ENCODE measurements at regions not wholly inside any gene's neighbourhood (a gene's known extent, or its start where the extent isn't known, plus 50 kb on each side); places are given as distances from the start of the nearest gene placed in this dataset.

DNA sequence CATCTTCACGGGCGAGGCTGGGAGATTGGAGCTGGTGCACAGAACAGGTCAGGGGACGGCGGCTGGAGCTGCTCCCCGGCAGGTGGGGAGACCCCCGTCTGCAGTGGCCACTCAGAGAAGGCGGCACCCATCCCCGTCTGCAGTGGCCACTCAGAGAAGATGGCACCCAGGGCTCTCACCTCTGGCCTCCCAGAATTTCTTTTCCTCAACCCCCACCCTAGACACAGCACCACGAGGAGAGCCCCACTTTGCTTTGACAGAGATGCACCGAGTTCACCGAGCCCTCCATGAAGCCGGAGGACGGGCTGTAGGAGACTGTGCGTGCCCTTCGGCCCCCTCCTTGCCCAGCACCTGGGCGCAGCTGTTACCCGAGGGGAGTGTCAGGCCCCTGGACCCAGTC, 201.6 kb upstream of the SALL3 start:
- TF ChIP-seq, protein P1, sequence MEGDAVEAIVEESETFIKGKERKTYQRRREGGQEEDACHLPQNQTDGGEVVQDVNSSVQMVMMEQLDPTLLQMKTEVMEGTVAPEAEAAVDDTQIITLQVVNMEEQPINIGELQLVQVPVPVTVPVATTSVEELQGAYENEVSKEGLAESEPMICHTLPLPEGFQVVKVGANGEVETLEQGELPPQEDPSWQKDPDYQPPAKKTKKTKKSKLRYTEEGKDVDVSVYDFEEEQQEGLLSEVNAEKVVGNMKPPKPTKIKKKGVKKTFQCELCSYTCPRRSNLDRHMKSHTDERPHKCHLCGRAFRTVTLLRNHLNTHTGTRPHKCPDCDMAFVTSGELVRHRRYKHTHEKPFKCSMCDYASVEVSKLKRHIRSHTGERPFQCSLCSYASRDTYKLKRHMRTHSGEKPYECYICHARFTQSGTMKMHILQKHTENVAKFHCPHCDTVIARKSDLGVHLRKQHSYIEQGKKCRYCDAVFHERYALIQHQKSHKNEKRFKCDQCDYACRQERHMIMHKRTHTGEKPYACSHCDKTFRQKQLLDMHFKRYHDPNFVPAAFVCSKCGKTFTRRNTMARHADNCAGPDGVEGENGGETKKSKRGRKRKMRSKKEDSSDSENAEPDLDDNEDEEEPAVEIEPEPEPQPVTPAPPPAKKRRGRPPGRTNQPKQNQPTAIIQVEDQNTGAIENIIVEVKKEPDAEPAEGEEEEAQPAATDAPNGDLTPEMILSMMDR (IDR thresholded peaks at IDR 0.05; ENCODE audit: borderline replicate concordance, extremely low read depth, low read length, poor library complexity, severe bottlenecking), result no peak
- no peak for TF ChIP-seq EZH2 (IDR thresholded peaks at IDR 0.05; ENCODE audit: borderline replicate concordance, low read depth, low read length, severe bottlenecking)

Data from DND-41 (cell line).